Stomach (tissue), 8 donors: ENCODE measurements at regions not wholly inside any gene's neighbourhood (a gene's known extent, or its start where the extent isn't known, plus 50 kb on each side); places are given as distances from the start of the nearest gene placed in this dataset.

Experiments used
- DNase-seq, 2 donors: peaks; one replicate each; pipeline versions ENCODE4 v3.0.0 to v3.0.0-alpha.2; 2013 to 2019
- H3K27ac ChIP-seq, 5 donors: fragments of 200-600 bp in 4 of 5; sonication (generic) in 4 of 5; one replicate each; pipeline ENCODE4 v1.5.1; 2013 to 2019; ENCODE audit warnings: mild to moderate bottlenecking in 1 of 5, moderate library complexity in 1 of 5
- H3K27me3 ChIP-seq, 3 donors: fragments of 200-600 bp; sonication (generic); one replicate each; pipeline ENCODE4 v1.5.1; 2017 to 2019; ENCODE audit warnings: mixed run types in 1 of 3
- H3K36me3 ChIP-seq, 4 donors: fragments of 200-600 bp; sonication (generic); 1 replicate in 3 of 4; 2 replicates in 1 of 4; pipeline ENCODE4 v1.5.1; 2016 to 2019
- H3K4me1 ChIP-seq, 4 donors: fragments of 200-600 bp; sonication (generic); one replicate each; pipeline ENCODE4 v1.5.1; 2016 to 2019
- H3K4me3 ChIP-seq, 4 donors: fragments of 200-600 bp; sonication (generic) in 3 of 4; one replicate each; pipeline ENCODE4 v1.5.1; 2016 to 2019; ENCODE audit warnings: mild to moderate bottlenecking in 1 of 4
- H3K9me3 ChIP-seq, 4 donors: fragments of 200-600 bp; sonication (generic); one replicate each; pipeline ENCODE4 v1.5.1; 2016 to 2019
- CTCF ChIP-seq, 7 experiments: fragments of 450-650 bp in 4 of 7; fragments of 200-600 bp in 3 of 7; sonication (generic) in 3 of 7; IDR thresholded peaks; one replicate each; pipeline ENCODE4 v1.5.1; 2016 to 2019; ENCODE audit warnings: antibody characterized with exemption in 7 of 7, control low read depth in 2 of 7, mild to moderate bottlenecking in 1 of 7
- EP300 ChIP-seq: sonication (generic); formaldehyde crosslinking; IDR thresholded peaks from one replicate; pipeline ENCODE4 v1.6.1; 2017; ENCODE audit warnings: antibody characterized with exemption
- POLR2A ChIP-seq, 4 donors: fragments of 450-650 bp; IDR thresholded peaks; one replicate each; pipeline ENCODE4 v1.6.1; 2016; ENCODE audit warnings: antibody characterized with exemption in 4 of 4, control low read depth in 2 of 4, mild to moderate bottlenecking in 1 of 4, moderate library complexity in 1 of 4
- POLR2AphosphoS5 ChIP-seq, 3 donors: sonication (generic); formaldehyde crosslinking; IDR thresholded peaks; one replicate each; pipeline ENCODE4 v1.6.1; 2016; ENCODE audit warnings: antibody characterized with exemption in 3 of 3
- WGBS, 5 donors: extraction: QIAGEN DNeasy Blood & Tissue Kit in 3 of 5; methylation state at CpG; one replicate each; pipeline versions ENCODE4 v1.1.5 to v1.1.7; 2013 to 2018; 5-methylcytosine and 5-hydroxymethylcytosine counted together
- intact Hi-C: fragments of 100-400 bp; cut with DNase I; formaldehyde crosslinking; loops from one replicate; pipeline ENCODE4 v1.15.1; 2023; ENCODE audit warnings: low total_unique reads
- donor health status: healthy with polysubstance abuse.
- donor health status: Bipolar disorder and iron deficiency.
- donor health status: healthy.

- DNase-seq = peak in 1 of 2 donors; percentile 20
- Histone ChIP-seq H3K4me3 (no peak overlapping the region), H3K36me3 (no peaks in the 10 kb centered on the region), H3K4me1 (peaks cover 0 to 6% (median 0%) of the 10 kb centered on the region in 4 donors), H3K27me3 (no peaks in the 10 kb centered on the region), H3K9me3 (no peaks in the 10 kb centered on the region), H3K27ac (no peak overlapping the region)
- 64 to 77% (median 72%) methylated on average over 4 of the region's 4 CpGs for WGBS, 5 donors
- TF ChIP-seq POLR2AphosphoS5 (IDR thresholded peaks at IDR 0.05) (no peak), EP300 (no peak), CTCF (IDR thresholded peaks at IDR 0.05) (no peak), POLR2A (IDR thresholded peaks at IDR 0.05) (no peak)
- intact Hi-C loops = no loop called here
Measured at GRCh38 chr1:216887032-216887431, 163.8 kb upstream of the ESRRG start.

GRCh38 chr1:216884614-216885229 is 161.5 kb upstream of the ESRRG start:
- H3K27ac ChIP-seq = no peak overlapping the region
- 47 to 62% (median 54%) methylated on average over 2 of the region's 2 CpGs for WGBS, 5 donors
- no peak for DNase-seq
- H3K9me3 ChIP-seq = no peaks in the 10 kb centered on the region
- peaks cover 0 to 6% (median 0%) of the 10 kb centered on the region in 4 donors for H3K4me1 ChIP-seq
- H3K27me3 ChIP-seq = no peaks in the 10 kb centered on the region
- intact Hi-C loops = no loop called here
- H3K36me3 ChIP-seq = no peaks in the 10 kb centered on the region
- TF ChIP-seq POLR2AphosphoS5 (IDR thresholded peaks at IDR 0.05) (no peak), CTCF (IDR thresholded peaks at IDR 0.05) (no peak), EP300 (no peak)
- no peak overlapping the region for H3K4me3 ChIP-seq

GRCh38 chr1:216883518-216883917 is 160.3 kb upstream of the ESRRG start:
- intact Hi-C loops = no loop called here
- TF ChIP-seq POLR2AphosphoS5 (IDR thresholded peaks at IDR 0.05) (no peak), EP300 (no peak), CTCF (IDR thresholded peaks at IDR 0.05) (no peak), POLR2A (IDR thresholded peaks at IDR 0.05) (no peak)
- DNase-seq = no peak
- 88 to 93% (median 89%) methylated on average over 2 of the region's 2 CpGs for WGBS, 5 donors
- H3K27me3 ChIP-seq = no peaks in the 10 kb centered on the region
- no peaks in the 10 kb centered on the region for H3K36me3 ChIP-seq
- H3K9me3 ChIP-seq = no peaks in the 10 kb centered on the region
- H3K4me3 ChIP-seq = no peak overlapping the region
- H3K4me1 ChIP-seq = peaks cover 0 to 6% (median 0%) of the 10 kb centered on the region in 4 donors
- no peak overlapping the region for H3K27ac ChIP-seq

- H3K4me3 ChIP-seq = no peak overlapping the region
- no peaks in the 10 kb centered on the region for H3K27me3 ChIP-seq
- no peak overlapping the region for H3K27ac ChIP-seq
- no peak for DNase-seq
- no peak for TF ChIP-seq CTCF (IDR thresholded peaks at IDR 0.05)
- no peak for TF ChIP-seq POLR2AphosphoS5 (IDR thresholded peaks at IDR 0.05)
- TF ChIP-seq POLR2A (IDR thresholded peaks at IDR 0.05) = no peak
- TF ChIP-seq EP300 = no peak
- no peaks in the 10 kb centered on the region for H3K36me3 ChIP-seq
- 81 to 92% (median 84%) methylated on average over 2 of the region's 2 CpGs for WGBS, 5 donors
- peaks cover 0 to 6% (median 0%) of the 10 kb centered on the region in 4 donors for H3K4me1 ChIP-seq
- H3K9me3 ChIP-seq = no peaks in the 10 kb centered on the region
- intact Hi-C loops = no loop called here
Measured at GRCh38 chr1:216881695-216882094, 158.5 kb upstream of the ESRRG start.
